ENCODE measurements at regions not wholly inside any gene's neighbourhood (a gene's known extent, or its start where the extent isn't known, plus 50 kb on each side); places are given as distances from the start of the nearest gene placed in this dataset.
A peak's percentile ranks its signal among the peaks of the same experiment; 100 is the strongest.

GRCh38 chr1:193406901-193407300 lies 220.5 kb upstream of the B3GALT2 start:
- no peak for TF ChIP-seq POLR2A (IDR thresholded peaks at IDR 0.05)
- peak in 3 of 5 experiments; percentile 13 to 54 (median 34) for TF ChIP-seq CTCF (IDR thresholded peaks at IDR 0.05 in 4 of 5, conservative IDR thresholded peaks at IDR 0.05 in 1 of 5)
